AG10803 (cell line): ENCODE measurements at regions not wholly inside any gene's neighbourhood (a gene's known extent, or its start where the extent isn't known, plus 50 kb on each side); places are given as distances from the start of the nearest gene placed in this dataset.
A peak's percentile ranks its signal among the peaks of the same experiment; 100 is the strongest.

Experiments used
- DNase-seq: peaks from one replicate; pipeline ENCODE4 v3.0.0; 2010; ENCODE audit warnings: low read depth
- H3K4me3 ChIP-seq: 2 replicates; pipeline ENCODE4 v1.5.1; 2011; ENCODE audit warnings: mild to moderate bottlenecking, low read length, control low read depth
- CTCF ChIP-seq: conservative IDR thresholded peaks from 2 replicates; pipeline ENCODE4 v1.5.1; 2011; ENCODE audit warnings: mild to moderate bottlenecking, low read length, control low read depth, inconsistent platforms

- DNase-seq = no peak
- no peak for TF ChIP-seq CTCF
- H3K4me3 ChIP-seq = no peak overlapping the region
These were observed 224.7 kb upstream of the GJB5 start for GRCh38 chr1:34529935-34530859.

GRCh38 chr1:34532113-34532512, 222.7 kb upstream of the GJB5 start:
- no peak for TF ChIP-seq CTCF
- DNase-seq = no peak
- no peak overlapping the region for H3K4me3 ChIP-seq

- TF ChIP-seq CTCF = no peak
- DNase-seq = no peak
- H3K4me3 ChIP-seq = no peak overlapping the region
These were observed 216.4 kb upstream of the GJB5 start for GRCh38 chr1:34538481-34538880.

- no peak overlapping the region for H3K4me3 ChIP-seq
- peak; percentile 39 for DNase-seq
- peak; percentile 45 for TF ChIP-seq CTCF
These were observed 207.7 kb upstream of the GJB5 start for GRCh38 chr1:34547046-34547674.

GRCh38 chr1:34549199-34549598, 205.6 kb upstream of the GJB5 start:
- DNase-seq = no peak
- H3K4me3 ChIP-seq = no peak overlapping the region
- TF ChIP-seq CTCF = peak; percentile 37

- no peak for DNase-seq
- H3K4me3 ChIP-seq = no peak overlapping the region
- TF ChIP-seq CTCF = no peak
These were observed 176.5 kb upstream of the GJB5 start for GRCh38 chr1:34578306-34578705.

GRCh38 chr1:34582356-34582755, 172.5 kb upstream of the GJB5 start:
- no peak overlapping the region for H3K4me3 ChIP-seq
- no peak for TF ChIP-seq CTCF
- DNase-seq = no peak
